HG02884 (cell line): ENCODE measurements at regions not wholly inside any gene's neighbourhood (a gene's known extent, or its start where the extent isn't known, plus 50 kb on each side); places are given as distances from the start of the nearest gene placed in this dataset.
"Not testable (repeated sequence)": the region's sequence is repeated elsewhere in the genome, so short reads cannot be mapped to it uniquely, and the experiment has no call there.

Experiments
- ATAC-seq: cut with Tn5 transposase; IDR thresholded peaks from one replicate; pipeline ENCODE4 v1.9.1; 2021; ENCODE audit warnings: mild to moderate bottlenecking, moderate library complexity; ENCODE audit not compliant: unreplicated experiment

DNA sequence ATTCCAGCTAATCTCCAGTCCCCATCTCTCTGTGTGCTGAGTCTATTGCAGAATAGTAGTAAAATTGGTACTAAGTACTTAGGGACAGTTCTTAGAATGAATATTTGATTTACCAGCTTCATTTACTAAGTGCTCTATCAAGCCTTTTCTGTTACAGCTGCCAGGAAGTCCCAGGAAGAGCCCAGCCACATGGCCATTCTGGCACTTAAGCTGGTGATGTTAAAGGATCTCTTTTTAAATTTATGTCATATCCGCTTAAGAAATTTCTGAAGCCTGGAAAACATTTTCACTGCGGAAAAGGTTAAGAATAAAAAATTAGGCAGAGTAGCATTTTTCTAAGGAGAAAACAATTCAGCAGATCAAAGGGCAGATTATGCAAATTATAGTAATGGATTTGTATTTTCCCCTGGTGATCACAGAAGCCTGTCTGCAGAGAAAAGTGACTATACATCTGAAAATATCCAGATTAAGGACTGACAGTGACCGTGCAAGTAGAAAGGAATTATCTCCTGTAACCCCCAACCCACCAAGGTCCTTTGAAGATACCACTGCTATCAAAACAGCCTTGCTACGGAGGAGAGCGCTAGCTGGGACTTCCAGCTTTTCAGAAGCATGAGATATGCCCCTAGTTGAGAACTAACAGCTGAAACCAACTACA, 260.8 kb downstream of the SH3BP4 start:
- ATAC-seq = no peak

DNA sequence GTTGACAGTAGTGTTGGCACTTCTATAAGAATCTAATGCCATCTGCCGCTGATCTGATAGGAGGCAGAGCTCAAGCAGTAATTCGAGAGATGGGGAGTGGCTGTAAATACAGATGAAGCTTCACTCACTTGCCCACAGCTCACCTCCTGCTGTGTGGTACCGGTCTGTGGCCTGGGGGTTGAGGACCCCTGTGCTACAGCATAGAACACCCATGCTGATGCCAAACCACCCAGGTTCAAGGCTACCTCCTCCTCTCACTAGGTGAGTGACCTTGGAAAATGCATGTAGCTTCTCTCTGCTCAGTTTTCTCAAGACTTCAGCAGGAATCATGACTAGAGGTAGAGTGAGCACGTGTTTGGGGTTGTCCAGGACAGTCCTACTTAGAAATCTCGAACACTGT, 263.4 kb downstream of the SH3BP4 start:
- ATAC-seq = no peak

DNA sequence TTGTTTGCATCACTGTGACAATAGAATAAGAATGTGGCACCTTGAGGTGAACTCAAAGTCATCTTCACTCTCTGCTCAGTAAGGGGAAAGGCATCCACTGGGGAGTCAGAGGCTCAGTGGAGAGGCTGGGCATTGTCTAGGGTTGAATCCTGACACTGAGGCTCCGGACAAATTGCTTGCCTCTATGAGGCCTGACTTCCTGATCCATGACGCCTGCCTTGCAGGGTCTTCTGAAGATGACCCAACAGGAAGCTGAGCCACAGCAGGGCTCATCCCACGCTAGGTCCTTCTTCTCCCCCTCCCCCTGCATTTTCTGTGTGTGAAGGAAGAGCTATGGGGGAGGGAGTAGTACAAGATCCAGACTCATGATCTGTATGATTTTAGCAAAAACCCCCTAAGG, 265.1 kb downstream of the SH3BP4 start:
- no peak for ATAC-seq

DNA sequence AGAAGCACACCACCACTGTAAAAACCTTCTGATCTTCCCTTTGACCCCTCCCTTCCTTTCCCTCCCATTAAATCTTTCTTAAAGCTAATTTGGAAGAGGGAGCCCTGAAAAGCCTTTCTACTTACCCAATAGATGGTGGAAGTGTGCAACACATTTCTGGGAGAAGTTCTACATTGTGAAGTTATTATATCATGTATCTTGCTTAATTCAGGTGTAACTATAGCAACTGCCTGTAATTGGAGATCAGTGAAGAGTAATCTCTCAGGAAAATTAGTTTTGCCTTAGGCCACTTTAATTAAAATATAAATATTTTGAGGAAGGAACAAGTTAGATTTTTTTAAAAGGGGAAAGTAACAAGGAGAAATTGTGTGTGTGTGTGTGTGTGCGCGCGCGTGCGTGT, 266.0 kb downstream of the SH3BP4 start:
- no peak for ATAC-seq

DNA sequence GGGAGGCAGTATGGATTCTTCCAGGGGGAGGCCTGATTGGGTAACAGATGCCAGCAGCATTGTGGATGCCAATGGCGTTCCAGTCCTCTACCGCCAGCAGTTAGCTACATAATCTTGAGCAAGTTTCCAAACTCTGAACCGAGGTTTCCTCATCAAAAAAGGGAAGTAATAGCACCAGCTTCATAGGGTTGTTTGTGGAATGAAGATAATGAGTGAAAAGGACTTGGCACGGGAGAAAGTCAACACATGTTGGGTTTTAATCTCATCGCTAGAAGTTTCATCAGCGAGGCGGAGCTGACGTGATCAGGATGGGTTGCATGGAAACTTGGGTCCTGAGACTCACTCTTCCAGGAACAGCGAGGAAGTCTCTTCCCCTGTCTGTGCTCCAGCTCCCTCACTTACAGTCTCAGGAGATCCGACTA, 266.7 kb downstream of the SH3BP4 start:
- ATAC-seq = no peak

DNA sequence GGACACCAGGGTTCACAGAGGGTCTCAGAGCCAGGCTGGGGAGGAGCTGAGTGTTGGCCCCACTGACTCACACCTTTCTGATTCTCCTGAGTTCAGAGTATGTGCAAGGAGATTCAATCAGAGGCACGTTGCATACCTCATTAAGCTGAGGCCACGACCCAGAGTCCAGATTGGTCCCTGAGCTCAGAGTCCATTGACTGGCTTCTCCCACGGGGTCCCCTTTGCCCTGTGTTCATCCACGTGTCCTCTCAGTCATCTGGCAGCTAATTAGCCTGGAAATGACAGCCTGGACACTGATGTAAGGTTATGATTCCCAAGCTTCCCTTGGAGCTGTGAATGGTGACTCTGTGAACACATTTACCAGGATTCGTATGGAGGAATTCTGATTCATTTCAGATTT, 267.2 kb downstream of the SH3BP4 start:
- no peak for ATAC-seq

DNA sequence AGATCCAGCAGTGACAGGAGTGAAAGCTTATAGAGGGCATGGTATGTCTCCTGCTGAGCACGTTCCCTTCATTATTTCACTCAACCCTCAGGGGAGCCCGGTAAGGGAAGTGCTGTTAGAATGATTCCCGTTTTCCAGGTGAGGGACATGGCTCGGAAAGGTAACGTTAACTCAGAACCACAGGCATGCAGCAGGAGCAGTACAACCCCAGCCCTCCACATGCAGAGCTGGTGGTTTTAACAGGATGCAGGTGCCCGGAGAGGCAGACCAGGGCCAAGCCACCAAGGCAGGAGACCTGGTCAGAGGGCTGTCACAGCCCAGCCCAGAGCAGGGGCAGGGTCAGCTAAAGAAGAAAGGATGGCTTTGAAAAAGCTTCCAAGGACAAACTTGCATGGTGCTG, 268.5 kb downstream of the SH3BP4 start:
- no peak for ATAC-seq

DNA sequence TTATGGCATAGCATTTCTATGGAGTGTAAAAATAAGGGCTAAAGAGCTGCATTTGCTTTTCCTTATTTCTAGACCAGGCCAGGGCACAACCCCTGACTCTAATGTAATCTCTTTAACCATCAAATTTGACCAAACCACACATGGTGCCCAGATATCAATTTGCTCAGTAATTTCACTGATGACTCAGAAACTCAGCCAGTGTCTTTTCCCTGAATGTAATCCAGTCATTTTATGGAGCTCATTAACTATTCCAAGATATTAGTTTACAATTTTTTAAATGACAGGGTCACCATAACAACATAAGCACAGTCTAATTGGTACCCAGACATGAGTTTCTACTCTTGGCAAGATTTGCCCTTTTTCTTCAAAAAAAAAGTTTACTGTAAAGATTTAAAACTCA, 270.8 kb upstream of the AGAP1 start:
- ATAC-seq = no peak

DNA sequence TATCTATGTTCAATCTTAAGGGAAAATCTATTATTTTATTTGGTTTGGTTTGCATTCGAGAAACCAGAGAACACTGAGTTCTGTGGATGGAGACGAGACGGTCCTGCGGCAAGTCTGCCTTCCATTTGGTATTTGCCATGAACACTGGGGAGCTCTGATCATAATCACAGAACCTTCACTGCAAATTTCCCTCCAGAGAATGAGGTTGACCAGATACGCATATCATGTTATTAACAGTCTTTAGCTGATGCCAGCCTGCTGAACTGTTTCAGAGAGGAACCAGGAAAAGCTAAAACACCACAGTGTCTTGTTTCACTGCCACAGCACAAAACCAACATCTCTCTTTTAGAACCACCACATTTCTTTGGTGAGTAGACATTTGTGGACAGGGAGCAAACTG, 269.4 kb upstream of the AGAP1 start:
- ATAC-seq = no peak

DNA sequence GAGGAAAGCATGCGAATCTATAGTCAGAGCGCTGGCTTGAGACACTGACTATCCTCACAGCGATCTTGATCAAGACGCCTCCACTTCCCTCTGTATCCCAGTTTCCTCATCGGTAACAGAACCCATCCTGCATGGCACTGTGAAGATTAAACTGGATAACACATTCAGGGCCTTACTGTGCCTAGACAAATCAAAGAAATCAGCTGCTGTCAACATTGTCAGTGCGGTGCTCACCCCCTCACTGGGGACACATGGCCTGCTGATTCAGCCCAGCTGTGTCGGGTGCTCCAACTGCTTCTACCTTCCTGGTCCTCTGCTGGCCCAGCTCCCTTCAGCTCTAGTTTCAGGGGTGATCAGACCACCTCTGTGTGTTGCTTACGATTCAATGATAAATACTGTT, 268.6 kb upstream of the AGAP1 start:
- no peak for ATAC-seq

DNA sequence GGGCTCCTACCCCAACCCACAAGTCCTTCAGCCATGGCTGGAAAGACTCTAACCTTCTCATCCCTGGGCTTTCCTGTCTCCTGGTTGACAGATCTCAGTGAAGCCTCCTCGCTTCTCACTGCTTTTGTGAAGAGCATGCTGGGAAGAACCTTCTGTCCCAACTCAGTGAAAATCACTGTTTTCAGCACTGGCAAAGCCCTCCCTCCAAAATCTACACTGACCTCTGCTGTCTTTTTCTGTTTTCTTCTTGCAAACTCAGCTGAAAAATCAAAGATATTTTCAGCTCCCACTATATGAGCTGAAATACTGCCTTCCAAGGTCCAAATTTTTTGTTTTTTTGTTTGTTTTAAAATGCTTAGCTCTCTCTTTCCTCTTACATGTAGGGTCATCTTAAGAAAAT, 266.3 kb upstream of the AGAP1 start:
- ATAC-seq = no peak

DNA sequence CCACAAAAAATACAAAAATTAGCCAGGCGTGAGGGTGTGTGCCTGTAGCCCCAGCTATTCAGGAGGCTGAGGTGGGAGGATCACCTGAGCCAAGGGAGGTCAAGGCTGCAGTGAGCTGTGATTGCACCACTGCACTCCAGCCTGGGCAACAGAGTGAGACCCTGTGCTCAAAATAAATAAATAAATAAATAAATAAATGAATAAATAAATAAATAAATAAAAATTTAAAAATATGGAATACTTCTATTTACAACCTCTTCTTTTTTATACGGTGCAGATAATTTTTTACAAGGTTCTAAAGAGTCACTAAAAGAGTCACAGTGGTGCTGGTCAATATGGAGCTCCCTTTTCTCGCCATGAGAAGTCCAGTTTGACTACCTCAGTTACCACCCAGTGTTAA, 265.4 kb upstream of the AGAP1 start:
- ATAC-seq = not testable (repeated sequence)

DNA sequence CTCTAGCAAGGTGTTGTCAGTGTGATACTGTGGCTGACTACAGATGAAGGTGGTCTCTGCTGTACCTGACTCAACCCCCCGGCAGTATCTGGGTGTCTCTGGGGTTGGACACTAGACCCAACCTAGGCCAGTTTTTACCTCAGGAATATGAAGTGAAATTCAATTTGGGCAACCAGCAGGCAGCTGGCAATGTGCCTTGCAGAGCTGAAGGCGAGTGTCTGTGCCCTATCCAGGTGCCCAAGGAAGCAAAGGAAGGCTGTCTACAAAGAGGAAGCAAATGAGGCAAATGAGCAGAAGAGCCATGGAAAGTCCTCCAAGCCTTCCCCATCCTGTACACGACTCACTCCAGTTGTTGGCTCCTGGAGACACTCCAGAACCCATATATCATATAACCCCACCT, 264.6 kb upstream of the AGAP1 start:
- ATAC-seq = no peak

DNA sequence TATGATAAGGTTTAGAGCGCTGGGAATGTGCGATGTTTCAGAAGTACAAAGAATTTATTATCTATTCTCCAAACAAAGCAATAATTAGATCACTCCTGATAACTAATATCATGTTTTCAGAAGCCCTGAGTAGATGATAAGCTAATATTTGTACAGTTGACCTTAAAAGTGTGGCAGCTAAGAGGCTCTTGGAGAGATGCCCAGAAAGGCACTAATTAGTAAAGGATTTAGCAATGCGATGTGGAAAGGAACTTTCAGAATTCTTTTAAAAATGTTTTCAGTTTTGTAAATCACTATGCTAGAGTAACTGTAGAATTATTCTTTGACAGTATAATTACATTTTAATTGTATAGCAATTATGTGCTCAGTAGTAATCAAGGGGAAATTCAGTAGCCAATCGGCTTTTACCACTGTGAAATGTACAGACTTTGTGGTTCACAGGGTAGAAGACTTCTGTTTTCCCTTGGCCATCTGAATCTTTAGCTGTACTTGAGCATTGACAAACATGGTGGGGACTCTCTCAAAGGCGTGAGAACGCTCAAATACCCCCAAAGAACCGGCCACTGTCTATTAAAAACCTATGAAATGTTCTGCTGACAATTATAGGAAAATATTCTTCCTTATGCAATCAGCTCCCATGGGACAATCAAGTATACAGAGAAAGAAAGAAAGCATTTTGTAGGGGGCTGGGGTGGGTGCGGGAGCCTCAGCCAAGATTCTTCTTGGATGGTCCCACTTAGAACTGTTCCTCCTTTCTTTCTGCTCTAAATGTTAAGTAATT, 262.8 kb upstream of the AGAP1 start:
- no peak for ATAC-seq

DNA sequence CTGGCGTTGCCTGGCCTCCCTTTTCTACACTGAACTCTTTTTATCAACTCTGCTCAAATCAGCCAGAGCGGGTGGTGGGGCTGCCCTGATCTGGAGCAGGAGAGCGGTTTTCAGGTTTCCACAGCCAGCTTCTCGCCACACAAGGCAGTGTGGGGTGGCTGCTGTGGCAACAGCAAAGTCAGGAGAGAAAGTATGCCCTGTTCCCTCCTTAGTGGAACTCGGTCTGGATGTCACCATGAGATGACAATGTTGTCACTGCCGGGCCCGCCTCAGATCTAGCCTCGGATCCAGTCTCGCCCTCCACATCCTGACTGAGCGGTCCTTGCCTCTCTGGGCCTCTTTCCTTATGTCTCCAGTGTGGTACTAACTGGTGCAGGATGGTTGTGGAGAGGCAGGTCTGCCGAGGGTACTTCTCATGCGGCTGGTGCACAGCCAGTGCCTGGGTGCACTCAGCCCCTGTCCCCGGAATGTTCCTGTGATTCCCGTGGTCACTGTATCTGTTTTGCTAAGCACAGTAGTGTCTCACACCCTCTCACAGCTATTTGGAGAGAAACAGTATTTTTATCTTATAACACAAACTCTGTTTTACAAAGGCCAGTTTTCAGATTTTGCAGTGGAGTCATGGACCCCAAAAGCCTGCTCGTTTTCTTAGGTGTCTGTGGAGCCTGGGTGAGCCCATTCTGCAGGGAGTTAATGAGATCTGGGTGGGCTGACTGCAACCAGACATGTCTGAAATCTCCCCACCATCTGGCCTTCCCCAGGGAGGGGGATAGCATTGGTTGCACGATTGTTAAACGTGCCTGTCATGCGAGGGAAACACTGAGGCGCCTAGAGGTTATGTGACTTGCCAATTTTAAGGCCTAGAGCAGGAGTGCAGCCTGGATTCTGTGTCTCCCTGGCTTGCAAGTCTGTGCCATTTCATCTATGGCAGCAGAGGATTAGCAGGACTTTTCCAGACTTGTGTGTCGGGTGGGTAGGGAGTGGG, 261.1 kb upstream of the AGAP1 start:
- ATAC-seq = no peak

DNA sequence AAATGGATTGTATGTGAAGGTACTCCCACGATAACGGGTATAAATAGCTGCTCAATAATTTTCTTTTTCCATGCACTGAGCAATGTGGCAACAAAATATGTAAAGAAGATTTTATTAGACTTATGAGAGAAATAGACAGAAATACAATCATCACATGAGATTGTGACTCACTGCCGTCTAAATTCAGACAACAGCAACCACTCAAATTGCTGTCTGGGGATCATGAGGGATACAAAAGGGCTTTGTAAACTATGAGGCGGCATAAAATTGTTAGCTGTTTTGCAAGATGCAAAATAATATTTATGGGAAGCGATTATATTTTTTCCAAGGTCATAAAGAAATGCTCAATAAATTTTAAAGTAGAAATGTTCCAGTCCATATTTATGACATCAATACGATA, 259.1 kb upstream of the AGAP1 start:
- ATAC-seq = no peak

DNA sequence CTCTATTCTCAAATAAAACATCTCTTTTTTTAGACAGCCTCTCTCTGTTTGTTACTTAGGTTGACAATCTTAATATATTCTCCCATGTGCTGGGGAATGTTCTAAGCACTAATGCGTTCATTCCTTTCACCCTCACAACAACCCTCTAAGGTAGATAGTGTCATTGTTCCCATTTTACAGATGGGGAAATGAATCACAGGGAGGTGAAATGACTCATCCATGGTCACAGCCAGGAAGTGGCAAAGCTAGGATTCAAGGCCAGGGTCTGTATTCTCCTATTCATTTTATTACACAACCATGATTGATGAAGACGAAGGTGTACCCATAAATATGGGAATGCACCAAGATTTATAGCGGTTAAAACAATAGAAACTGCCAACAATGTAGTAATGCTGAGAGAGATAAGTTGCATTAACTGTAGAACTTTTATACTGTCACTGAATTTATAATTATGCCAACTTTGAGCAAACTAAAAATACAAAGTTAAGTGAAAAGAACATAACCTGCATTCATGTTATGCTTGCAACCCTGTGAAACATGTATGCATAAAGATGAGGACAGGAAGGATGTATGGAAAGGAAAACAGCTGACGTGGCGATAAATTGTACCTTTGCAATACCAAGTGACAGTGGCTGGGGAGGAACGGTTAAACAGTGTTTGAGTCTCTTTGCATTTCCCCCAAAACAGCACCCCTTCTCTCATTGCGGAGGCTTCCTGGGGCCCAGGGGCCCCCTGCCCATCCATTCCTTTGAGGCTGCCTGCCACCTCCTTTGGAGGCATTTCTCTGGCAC, 257.7 kb upstream of the AGAP1 start:
- no peak for ATAC-seq

DNA sequence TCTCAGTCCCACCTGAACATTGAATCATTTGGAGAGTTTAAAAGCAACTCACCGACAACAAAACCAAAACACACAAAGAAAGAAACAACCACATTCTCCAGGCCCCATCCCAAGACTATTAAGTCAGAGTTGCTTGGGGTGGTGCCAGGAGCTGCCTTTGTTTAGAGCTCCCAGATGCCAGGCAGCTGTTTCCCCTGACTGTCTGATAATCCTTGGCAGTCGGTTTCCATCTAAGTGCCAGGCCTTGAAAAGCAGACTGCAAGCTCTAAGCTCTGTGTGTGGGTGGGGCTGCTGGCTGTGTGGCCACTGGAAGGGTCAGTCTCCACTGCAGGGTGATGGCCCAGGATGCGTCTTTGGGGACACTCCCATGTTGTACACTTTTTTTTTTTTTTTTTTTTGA, 255.3 kb upstream of the AGAP1 start:
- ATAC-seq = no peak

DNA sequence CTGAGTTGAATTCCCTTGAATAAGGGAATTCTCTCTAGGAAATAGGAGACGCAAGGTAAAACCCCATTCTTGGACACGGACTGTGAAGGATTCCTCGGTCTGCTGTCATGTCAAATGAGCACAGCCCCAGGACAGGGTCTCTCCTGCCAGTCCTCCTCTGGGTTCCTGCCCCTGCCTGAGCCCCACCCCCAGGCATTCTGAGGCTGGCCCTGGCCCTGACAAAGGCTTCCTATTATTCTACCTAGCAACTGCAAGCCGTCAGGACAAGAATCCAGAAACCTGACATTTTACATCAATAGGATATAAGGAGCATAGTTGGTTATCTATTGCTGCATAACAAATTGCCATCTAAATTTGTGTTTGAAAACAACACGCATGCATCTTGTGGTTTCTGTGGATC, 253.3 kb upstream of the AGAP1 start:
- no peak for ATAC-seq

DNA sequence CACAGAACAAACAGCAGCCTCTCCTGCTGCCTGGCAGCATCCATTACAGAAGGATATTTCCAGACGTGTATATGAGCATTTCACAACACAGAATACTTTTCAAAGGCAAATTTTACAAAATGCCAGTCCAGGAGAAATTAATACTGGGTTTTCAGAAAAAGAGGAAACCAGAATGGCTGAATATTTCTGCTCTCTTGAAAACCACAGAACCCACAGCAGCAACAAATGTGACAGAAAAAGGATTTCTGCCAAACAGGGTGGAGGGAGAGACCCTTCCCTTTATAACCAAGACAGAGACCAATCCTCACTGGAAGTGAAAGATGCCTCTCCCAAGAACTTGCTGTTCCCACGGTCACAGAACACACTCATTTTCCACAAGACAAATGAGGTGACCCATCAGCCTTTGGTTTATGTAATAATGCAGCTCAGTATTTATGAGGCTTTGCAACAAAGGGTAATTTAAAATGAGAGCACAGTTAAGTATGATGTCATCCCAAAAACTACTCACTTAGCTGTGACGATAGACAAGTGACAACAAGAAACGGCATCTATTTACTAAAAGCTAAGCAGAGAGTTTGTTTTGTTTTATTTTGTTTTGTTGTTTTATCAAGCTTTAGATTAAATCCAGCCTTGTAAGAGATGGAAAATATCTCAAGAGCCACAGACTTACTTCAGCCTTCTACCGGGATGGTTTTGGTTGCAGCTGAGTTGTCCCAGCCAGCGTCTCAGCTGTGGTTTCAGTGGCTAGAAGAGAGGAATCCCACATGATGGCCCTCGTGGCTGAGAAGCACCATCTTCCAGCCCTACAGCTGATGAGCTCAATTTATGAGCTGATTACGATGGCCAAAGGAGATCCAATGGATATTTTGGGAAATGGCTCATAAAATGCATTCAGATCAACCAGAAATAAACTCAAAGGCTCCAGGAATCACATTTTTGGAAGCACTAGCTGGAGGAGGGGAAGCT, 249.3 kb upstream of the AGAP1 start:
- no peak for ATAC-seq
